ENCODE measurements at regions not wholly inside any gene's neighbourhood (a gene's known extent, or its start where the extent isn't known, plus 50 kb on each side); places are given as distances from the start of the nearest gene placed in this dataset.
A peak's percentile ranks its signal among the peaks of the same experiment; 100 is the strongest.
"Not testable (repeated sequence)": the region's sequence is repeated elsewhere in the genome, so short reads cannot be mapped to it uniquely, and the experiment has no call there.

GRCh38 chr20:25860531-25861150 is 164.0 kb upstream of the ZNF337 start:
- no peak overlapping the region for H3K4me3 ChIP-seq (ENCODE audit: low read depth, low read length)
- TF ChIP-seq CTCF (conservative IDR thresholded peaks at IDR 0.05; ENCODE audit: low read depth, low read length), result no peak
- DNase-seq (ENCODE audit: low read depth), result no peak

GRCh38 chr20:25859649-25860530 is 163.2 kb upstream of the ZNF337 start:
- peak overlapping the region; percentile 16 for H3K4me3 ChIP-seq (ENCODE audit: low read depth, low read length)
- DNase-seq (ENCODE audit: low read depth), result no peak
- no peak for TF ChIP-seq CTCF (conservative IDR thresholded peaks at IDR 0.05; ENCODE audit: low read depth, low read length)

GRCh38 chr20:25858495-25859425 is 162.1 kb upstream of the ZNF337 start:
- no peak for DNase-seq (ENCODE audit: low read depth)
- H3K4me3 ChIP-seq (ENCODE audit: low read depth, low read length), result peak overlapping the region; percentile 45
- TF ChIP-seq CTCF (conservative IDR thresholded peaks at IDR 0.05; ENCODE audit: low read depth, low read length), result no peak

GRCh38 chr20:25857091-25857788 is 160.6 kb upstream of the ZNF337 start:
- DNase-seq (ENCODE audit: low read depth); H3K4me3 ChIP-seq (ENCODE audit: low read depth, low read length): not testable (repeated sequence)

- no peak for DNase-seq (ENCODE audit: low read depth)
- TF ChIP-seq CTCF (conservative IDR thresholded peaks at IDR 0.05; ENCODE audit: low read depth, low read length), result no peak
- H3K4me3 ChIP-seq (ENCODE audit: low read depth, low read length), result no peak overlapping the region
Observed at GRCh38 chr20:25856256-25856884, 159.7 kb upstream of the ZNF337 start.

GRCh38 chr20:25855451-25856156 is 159.0 kb upstream of the ZNF337 start:
- not testable (repeated sequence) for DNase-seq (ENCODE audit: low read depth); H3K4me3 ChIP-seq (ENCODE audit: low read depth, low read length)

- peak overlapping the region; percentile 54 for H3K4me3 ChIP-seq (ENCODE audit: low read depth, low read length)
- not testable (repeated sequence) for DNase-seq (ENCODE audit: low read depth)
Observed at GRCh38 chr20:25854666-25855065, 158.0 kb upstream of the ZNF337 start.

GRCh38 chr20:25853718-25854388 is 157.2 kb upstream of the ZNF337 start:
- not testable (repeated sequence) for DNase-seq (ENCODE audit: low read depth)
- H3K4me3 ChIP-seq (ENCODE audit: low read depth, low read length), result peak overlapping the region; percentile 54

- peak overlapping the region; percentile 54 for H3K4me3 ChIP-seq (ENCODE audit: low read depth, low read length)
- DNase-seq (ENCODE audit: low read depth), result not testable (repeated sequence)
Observed at GRCh38 chr20:25852968-25853717, 156.5 kb upstream of the ZNF337 start.

- not testable (repeated sequence) for DNase-seq (ENCODE audit: low read depth); H3K4me3 ChIP-seq (ENCODE audit: low read depth, low read length)
Observed at GRCh38 chr20:25850133-25850532, 153.5 kb upstream of the ZNF337 start.
